Right lobe of liver (tissue), 6 donors: ENCODE measurements at regions not wholly inside any gene's neighbourhood (a gene's known extent, or its start where the extent isn't known, plus 50 kb on each side); places are given as distances from the start of the nearest gene placed in this dataset.

Source experiments
- ATAC-seq, 4 donors: fragments of 200-7000 bp; cut with Tn5 transposase; one replicate each; pipeline ENCODE4 v1.9.1; 2020; ENCODE audit warnings: mild to moderate bottlenecking in 4 of 4, moderate library complexity in 4 of 4
- DNase-seq, 3 donors: peaks; one replicate each; pipeline ENCODE4 v3.0.0-alpha.2; 2020
- H3K27ac ChIP-seq, 3 donors: fragments of 200-600 bp; one replicate each; pipeline ENCODE4 v1.8.0; 2022
- H3K27me3 ChIP-seq, 2 donors: fragments of 200-600 bp; one replicate each; pipeline ENCODE4 v1.8.0; 2022
- H3K36me3 ChIP-seq, 4 donors: fragments of 200-600 bp; sonication (generic) in 1 of 4; one replicate each; pipeline versions ENCODE4 v1.5.1 to v1.8.0; 2017 to 2022; ENCODE audit warnings: control low read depth in 1 of 4
- H3K4me1 ChIP-seq, 4 donors: fragments of 200-600 bp; sonication (generic) in 1 of 4; one replicate each; pipeline versions ENCODE4 v1.5.1 to v1.8.0; 2017 to 2022; ENCODE audit warnings: control low read depth in 1 of 4
- H3K4me3 ChIP-seq, 3 donors: fragments of 200-600 bp; one replicate each; pipeline ENCODE4 v1.8.0; 2022
- H3K9me3 ChIP-seq, 4 donors: fragments of 200-600 bp; sonication (generic) in 1 of 4; one replicate each; pipeline versions ENCODE4 v1.5.1 to v1.8.0; 2017 to 2022; ENCODE audit warnings: control low read depth in 1 of 4
- POLR2A ChIP-seq: fragments of 450-650 bp; IDR thresholded peaks from one replicate; pipeline ENCODE4 v1.6.1; 2017; ENCODE audit warnings: antibody characterized with exemption, mild to moderate bottlenecking
- WGBS: methylation state at CpG from one replicate; pipeline ENCODE4 v1.1.6; 2018; ENCODE audit warnings: low coverage, low lambda C conversion rate; ENCODE audit not compliant: insufficient coverage; ENCODE audit errors: missing lambda C conversion rate; 5-methylcytosine and 5-hydroxymethylcytosine counted together
- intact Hi-C, 2 donors: fragments of 100-400 bp; cut with DNase I; formaldehyde crosslinking; loops; one replicate each; pipeline versions ENCODE4 v1.11.2 to v1.14.1; 2022
- TF ChIP-seq, protein P1 (sequence below), 4 donors: fragments of 200-600 bp in 3 of 4; fragments of 450-650 bp in 1 of 4; IDR thresholded peaks; one replicate each; pipeline versions ENCODE4 v1.5.1 to v1.8.0; 2016 to 2022; ENCODE audit warnings: antibody characterized with exemption in 4 of 4, mild to moderate bottlenecking in 2 of 4
- donor health status: DM: no; HTN: yes; CAD: no.
- donor health status: DM: no; HTN: no; CAD: no.
- donor health status: DM: no; HTN: no; CAD: no.
- donor health status: DM: no; HTN: yes; CAD: no.
- donor health status: DM: no; HTN: yes; CAD: no.

GRCh38 chr1:63027176-63027575, 243.2 kb downstream of the ATG4C start:
- WGBS: 48% methylated on average over 3 of the region's 3 CpGs

GRCh38 chr1:63032171-63032570, 248.2 kb downstream of the ATG4C start:
- Histone ChIP-seq H3K27ac (no peak overlapping the region), H3K4me3 (no peak overlapping the region), H3K36me3 (no peaks in the 10 kb centered on the region), H3K27me3 (no peaks in the 10 kb centered on the region), H3K4me1 (no peaks in the 10 kb centered on the region), H3K9me3 (no peaks in the 10 kb centered on the region)
- TF ChIP-seq, protein P1, sequence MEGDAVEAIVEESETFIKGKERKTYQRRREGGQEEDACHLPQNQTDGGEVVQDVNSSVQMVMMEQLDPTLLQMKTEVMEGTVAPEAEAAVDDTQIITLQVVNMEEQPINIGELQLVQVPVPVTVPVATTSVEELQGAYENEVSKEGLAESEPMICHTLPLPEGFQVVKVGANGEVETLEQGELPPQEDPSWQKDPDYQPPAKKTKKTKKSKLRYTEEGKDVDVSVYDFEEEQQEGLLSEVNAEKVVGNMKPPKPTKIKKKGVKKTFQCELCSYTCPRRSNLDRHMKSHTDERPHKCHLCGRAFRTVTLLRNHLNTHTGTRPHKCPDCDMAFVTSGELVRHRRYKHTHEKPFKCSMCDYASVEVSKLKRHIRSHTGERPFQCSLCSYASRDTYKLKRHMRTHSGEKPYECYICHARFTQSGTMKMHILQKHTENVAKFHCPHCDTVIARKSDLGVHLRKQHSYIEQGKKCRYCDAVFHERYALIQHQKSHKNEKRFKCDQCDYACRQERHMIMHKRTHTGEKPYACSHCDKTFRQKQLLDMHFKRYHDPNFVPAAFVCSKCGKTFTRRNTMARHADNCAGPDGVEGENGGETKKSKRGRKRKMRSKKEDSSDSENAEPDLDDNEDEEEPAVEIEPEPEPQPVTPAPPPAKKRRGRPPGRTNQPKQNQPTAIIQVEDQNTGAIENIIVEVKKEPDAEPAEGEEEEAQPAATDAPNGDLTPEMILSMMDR (IDR thresholded peaks at IDR 0.05): no peak
- TF ChIP-seq POLR2A: no peak
- intact Hi-C loops: no loop called here
- DNase-seq (no peak), ATAC-seq (no peak)
- 69% methylated on average over 3 of the region's 4 CpGs for WGBS

More at GRCh38 chr1:63027176-63027575, 243.2 kb downstream of the ATG4C start:
- no peak overlapping the region for H3K4me3 ChIP-seq
- DNase-seq (no peak), ATAC-seq (no peak)
- intact Hi-C loops: no loop called here
- no peak overlapping the region for H3K27ac ChIP-seq
- H3K36me3 ChIP-seq: no peaks in the 10 kb centered on the region
- no peaks in the 10 kb centered on the region for H3K9me3 ChIP-seq
- no peak for TF ChIP-seq POLR2A
- TF ChIP-seq, protein P1 (IDR thresholded peaks at IDR 0.05): no peak
- no peaks in the 10 kb centered on the region for H3K27me3 ChIP-seq
- no peaks in the 10 kb centered on the region for H3K4me1 ChIP-seq

DNA sequence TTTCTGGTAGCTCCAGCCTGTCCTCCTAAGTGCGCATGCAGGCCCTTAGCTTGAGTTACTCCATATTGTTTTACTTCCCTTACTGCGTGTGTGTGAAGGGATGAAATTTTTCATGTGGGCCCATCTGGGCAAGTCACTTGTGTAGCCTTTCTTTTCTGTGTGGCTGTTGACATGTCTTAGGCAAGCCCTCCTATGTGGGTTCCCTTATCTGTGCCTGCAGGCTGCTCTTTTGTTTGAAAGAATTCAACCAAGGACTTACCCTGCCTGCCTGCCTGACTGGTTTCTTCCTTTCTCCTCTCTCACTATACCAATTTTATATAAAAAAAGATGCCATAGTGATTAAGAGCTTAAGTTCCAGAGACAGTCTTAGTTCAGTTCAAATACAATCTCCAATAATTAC, 249.3 kb downstream of the ATG4C start:
- H3K4me3 ChIP-seq: no peak overlapping the region
- DNase-seq (no peak), ATAC-seq (no peak)
- WGBS: no CpG with 5 or more reads among the region's 2 CpGs
- no peaks in the 10 kb centered on the region for H3K36me3 ChIP-seq
- H3K27me3 ChIP-seq: no peaks in the 10 kb centered on the region
- no peak overlapping the region for H3K27ac ChIP-seq
- TF ChIP-seq, protein P1 (IDR thresholded peaks at IDR 0.05): no peak
- TF ChIP-seq POLR2A: no peak
- H3K4me1 ChIP-seq: no peaks in the 10 kb centered on the region
- intact Hi-C loops: no loop called here
- no peaks in the 10 kb centered on the region for H3K9me3 ChIP-seq

GRCh38 chr1:63034256-63034655, 250.3 kb downstream of the ATG4C start:
- no peaks in the 10 kb centered on the region for H3K27me3 ChIP-seq
- no peak overlapping the region for H3K4me3 ChIP-seq
- DNase-seq (no peak), ATAC-seq (no peak)
- intact Hi-C loops: no loop called here
- H3K27ac ChIP-seq: no peak overlapping the region
- H3K36me3 ChIP-seq: no peaks in the 10 kb centered on the region
- TF ChIP-seq, protein P1 (IDR thresholded peaks at IDR 0.05): no peak
- no peak for TF ChIP-seq POLR2A
- no peaks in the 10 kb centered on the region for H3K4me1 ChIP-seq
- H3K9me3 ChIP-seq: no peaks in the 10 kb centered on the region

DNA sequence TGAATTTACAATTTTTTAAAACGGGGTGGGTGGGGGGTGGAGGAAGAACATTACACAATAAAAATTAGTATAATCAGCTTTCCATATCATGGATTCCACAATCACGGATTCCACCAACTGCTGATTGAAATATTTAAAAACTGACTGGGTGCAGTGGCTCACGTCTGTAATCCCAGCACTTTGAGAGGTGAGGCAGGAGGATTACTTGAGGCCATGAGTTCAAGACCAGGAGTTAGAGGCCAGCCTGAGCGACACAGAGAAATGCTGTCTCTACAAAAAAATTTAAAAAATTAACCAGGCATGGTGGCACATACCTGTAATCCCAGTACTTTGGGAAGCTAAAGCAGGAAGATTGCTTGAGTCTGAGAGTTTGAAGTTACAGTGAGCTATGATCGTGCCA, 254.7 kb downstream of the ATG4C start:
- 79% methylated on average over 5 of the region's 5 CpGs for WGBS
- TF ChIP-seq POLR2A: no peak
- TF ChIP-seq, protein P1 (IDR thresholded peaks at IDR 0.05): no peak
- Histone ChIP-seq H3K4me3 (no peak overlapping the region), H3K27ac (no peak overlapping the region), H3K4me1 (no peaks in the 10 kb centered on the region), H3K36me3 (no peaks in the 10 kb centered on the region), H3K9me3 (no peaks in the 10 kb centered on the region), H3K27me3 (no peaks in the 10 kb centered on the region)
- intact Hi-C loops: no loop called here
- DNase-seq: no peak
- ATAC-seq: no peak
